GM12878 (cell line): ENCODE measurements at regions not wholly inside any gene's neighbourhood (a gene's known extent, or its start where the extent isn't known, plus 50 kb on each side); places are given as distances from the start of the nearest gene placed in this dataset.

Experiments
- ATAC-seq: fragments of 200-7000 bp; cut with Tn5 transposase; 3 replicates; pipeline ENCODE4 v1.9.1; 2020; ENCODE audit warnings: mild to moderate bottlenecking, moderate library complexity
- BruUV-seq: library from RNA; stranded (reverse); fragments of 400-500 nt; replicated peaks from 2 replicates; lab custom pipeline; 2021; lab: Mats Ljungman, UMichigan
- CTCF ChIA-PET: fragments of 300-600 bp; sonication (Branson Sonifier 250); formaldehyde crosslinking; extraction: SDS; loops from one replicate; lab custom pipeline; 2021; ENCODE audit warnings: inconsistent platforms; lab: Yijun Ruan, JAX
- POLR2A ChIA-PET: fragments of 350-600 bp; formaldehyde crosslinking; extraction: SDS; loops from one replicate; lab custom pipeline; 2021; ENCODE audit warnings: inconsistent platforms; lab: Charles Lee
- RAD21 ChIA-PET: fragments of 300-600 bp; sonication (Branson Sonifier 250); formaldehyde crosslinking; loops from one replicate; lab custom pipeline; 2023; ENCODE audit warnings: antibody characterized with exemption; ENCODE audit not compliant: unreplicated experiment; lab: Charles Lee
- SMC1A ChIA-PET: fragments of 300-600 bp; sonication (Branson Sonifier 250); formaldehyde crosslinking; loops from one replicate; lab custom pipeline; 2023; ENCODE audit not compliant: unreplicated experiment, uncharacterized antibody; lab: Charles Lee
- DNase-seq: peaks from one replicate; pipeline ENCODE4 v3.0.0-alpha.2; 2011; ENCODE audit warnings: low read depth, low spot score
- FAIRE-seq: peaks from 3 replicates; lab custom pipeline; 2011; peaks lifted over from hg19 to GRCh38; lab: Jason Lieb, UNC
- H2AFZ ChIP-seq: 2 replicates; pipeline ENCODE4 v1.6.0; 2011; ENCODE audit warnings: low read depth, low read length, control low read depth; ENCODE audit not compliant: control insufficient read depth
- H3K27ac ChIP-seq: 2 replicates; pipeline ENCODE4 v1.5.1; 2011; ENCODE audit warnings: control low read depth; ENCODE audit not compliant: control insufficient read depth, insufficient read depth
- H3K27me3 ChIP-seq, 2 experiments: replicated peaks in 1 of 2; 2 replicates each; pipeline versions ENCODE4 v1.6.0 to v1.6.1; 2011; ENCODE audit warnings: low read length in 1 of 2; ENCODE audit not compliant: control insufficient read depth in 2 of 2, insufficient read depth in 2 of 2
- H3K36me3 ChIP-seq, 2 experiments: 2 replicates each; pipeline ENCODE4 v1.5.1; 2011; ENCODE audit warnings: low read length in 1 of 2; ENCODE audit not compliant: control insufficient read depth in 2 of 2, insufficient read depth in 2 of 2
- H3K4me1 ChIP-seq: 2 replicates; pipeline ENCODE4 v1.6.1; 2011; ENCODE audit warnings: mild to moderate bottlenecking, low read length, moderate library complexity, mixed read lengths; ENCODE audit not compliant: control insufficient read depth, insufficient read depth
- H3K4me2 ChIP-seq: 2 replicates; pipeline ENCODE4 v1.6.0; 2011; ENCODE audit warnings: control low read depth; ENCODE audit not compliant: control insufficient read depth, insufficient read depth
- H3K4me3 ChIP-seq: fragments of 200-600 bp; sonication (generic); 2 replicates; pipeline ENCODE4 v1.5.1; 2016
- H3K79me2 ChIP-seq: 2 replicates; pipeline ENCODE4 v1.6.0; 2011; ENCODE audit warnings: low read length; ENCODE audit not compliant: control insufficient read depth, insufficient read depth
- H3K9ac ChIP-seq: 2 replicates; pipeline ENCODE4 v1.8.0; 2011; ENCODE audit warnings: low read length, control low read depth, mixed read lengths; ENCODE audit not compliant: control insufficient read depth, insufficient read depth
- H3K9me3 ChIP-seq: replicated peaks from 3 replicates; pipeline ENCODE4 v1.5.1; 2011; ENCODE audit warnings: mild to moderate bottlenecking, low read length; ENCODE audit not compliant: control insufficient read depth, insufficient read depth
- H4K20me1 ChIP-seq: 2 replicates; pipeline ENCODE4 v1.6.0; 2011; ENCODE audit not compliant: control insufficient read depth, insufficient read depth
- ASH2L ChIP-seq: fragments of 300-600, 200-600 bp; sonication (generic); IDR thresholded peaks from 2 replicates; pipeline ENCODE4 v1.6.1; 2017; ENCODE audit warnings: low read depth, mild to moderate bottlenecking, borderline replicate concordance
- GABPA ChIP-seq: IDR thresholded peaks from 2 replicates; pipeline ENCODE4 v1.6.1; 2014; ENCODE audit warnings: antibody characterized with exemption, low read depth, mild to moderate bottlenecking, inconsistent platforms
- HSF1 ChIP-seq: fragments of 150-350 bp; IDR thresholded peaks from 2 replicates; pipeline ENCODE4 v1.6.1; 2014; ENCODE audit warnings: mild to moderate bottlenecking, low read depth, low read length
- NR2C1 ChIP-seq: fragments of 450-650 bp; IDR thresholded peaks from 2 replicates; pipeline ENCODE4 v1.6.1; 2017; ENCODE audit warnings: antibody characterized with exemption, mild to moderate bottlenecking, moderate library complexity
- SMAD1 ChIP-seq: fragments of 450-650 bp; IDR thresholded peaks from 2 replicates; pipeline ENCODE4 v1.6.1; 2018; ENCODE audit warnings: mild to moderate bottlenecking, low read depth; ENCODE audit not compliant: partially characterized antibody
- TAF1 ChIP-seq: IDR thresholded peaks from 2 replicates; pipeline ENCODE4 v1.6.1; 2011; ENCODE audit warnings: mild to moderate bottlenecking, low read depth, low read length, borderline replicate concordance
- WRNIP1 ChIP-seq: IDR thresholded peaks from 2 replicates; pipeline ENCODE4 v1.6.1; 2011; ENCODE audit warnings: low read depth, low read length, improper control_type of control experiment, borderline replicate concordance
- ZNF592 ChIP-seq: fragments of 450-650 bp; IDR thresholded peaks from 2 replicates; pipeline ENCODE4 v1.6.1; 2017; ENCODE audit warnings: mild to moderate bottlenecking, moderate library complexity
- ZSCAN29 ChIP-seq: fragments of 450-650 bp; IDR thresholded peaks from 2 replicates; pipeline ENCODE4 v1.6.1; 2017; ENCODE audit warnings: mild to moderate bottlenecking, moderate library complexity
- WGBS: methylation state at CpG from one replicate; pipeline ENCODE4 v1.1.6; 2016; ENCODE audit warnings: low lambda C conversion rate; ENCODE audit not compliant: insufficient replicate concordance, insufficient coverage; ENCODE audit errors: missing lambda C conversion rate; 5-methylcytosine and 5-hydroxymethylcytosine counted together
- in situ Hi-C: fragments of 300-500 bp; cut with MboI; formaldehyde crosslinking; loops from 9 replicates; pipeline ENCODE4 v1.14.3; 2018; ENCODE audit warnings: mixed read lengths
- intact Hi-C: fragments of 100-400 bp; cut with micrococcal nuclease; formaldehyde crosslinking; loops from one replicate; pipeline ENCODE4 v1.14.2; 2022; ENCODE audit not compliant: unreplicated experiment

DNA sequence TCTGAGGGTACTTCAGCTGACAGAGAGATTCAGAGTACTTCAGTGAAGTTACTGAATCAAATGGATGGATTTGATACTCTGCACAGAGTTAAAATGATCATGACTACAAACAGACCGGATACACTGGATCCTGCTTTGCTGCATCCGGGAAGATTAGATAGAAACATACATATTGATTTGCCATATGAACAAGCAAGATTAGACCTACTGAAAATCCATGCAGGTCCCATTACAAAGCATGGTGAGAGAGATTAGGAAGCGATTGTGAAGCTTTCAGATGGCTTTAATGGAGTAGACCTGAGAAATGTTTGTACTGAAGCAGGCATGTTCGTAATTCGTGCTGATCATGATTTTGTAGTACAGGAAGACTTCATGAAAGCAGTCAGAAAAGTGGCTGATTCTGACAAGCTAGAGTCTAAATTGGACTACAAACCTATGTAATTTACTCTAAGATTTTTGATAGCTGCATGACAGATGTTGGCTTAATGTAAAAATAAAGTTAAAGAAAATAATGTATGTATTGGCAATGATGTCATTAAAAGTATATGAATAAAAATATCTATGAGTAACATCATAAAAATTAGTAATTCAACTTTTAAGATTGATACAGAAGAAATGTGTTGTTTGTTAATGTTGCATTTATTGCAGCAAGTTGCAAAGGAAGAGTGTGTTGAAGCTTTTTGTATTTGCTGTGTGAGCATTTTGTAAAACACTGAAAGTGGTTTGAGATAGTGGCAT lies 136.1 kb upstream of the RAP1B start (continued):
- TF ChIP-seq HSF1 (no peak), ASH2L (no peak)

DNA sequence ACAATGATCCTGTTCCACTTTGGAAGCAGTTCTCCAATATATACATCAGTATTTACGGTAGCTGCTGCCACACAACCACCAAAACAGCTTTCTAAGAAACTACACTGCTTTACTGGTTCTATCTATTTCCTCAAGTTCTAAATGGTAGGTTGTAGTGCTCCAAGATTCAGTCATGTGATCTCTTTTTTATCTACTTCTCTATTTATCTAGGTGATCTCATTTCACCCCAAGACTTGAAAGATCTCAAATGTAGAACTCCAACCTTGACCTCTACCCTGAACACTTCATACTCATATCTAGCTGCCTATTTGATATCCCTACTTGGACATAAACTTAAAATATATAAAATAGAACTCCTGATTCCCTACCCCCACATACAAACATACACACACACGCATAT lies 133.9 kb upstream of the RAP1B start:
- Histone ChIP-seq H3K4me3 (no peak overlapping the region), H3K79me2 (no peaks in the 10 kb centered on the region), H2AFZ (no peak overlapping the region), H4K20me1 (no peaks in the 10 kb centered on the region), H3K36me3 (no peaks in the 10 kb centered on the region), H3K9me3 (peaks cover 7% of the 10 kb centered on the region), H3K4me2 (no peak overlapping the region), H3K27me3 (no peaks in the 10 kb centered on the region), H3K9ac (no peak overlapping the region), H3K4me1 (peaks cover 13% of the 10 kb centered on the region), H3K27ac (no peak overlapping the region)
- FAIRE-seq = no peak
- ChIA-PET SMC1A (interaction anchor here (0.8 to 3.6 kb wide), 2 partner anchors 11 to 21 kb away, joined by 4 to 16 read pairs; no protein-coding TSS in a partner anchor), POLR2A (interaction anchor here (0.6 to 0.7 kb wide), 2 partner anchors 200 to 339 kb away, joined by 3 to 4 read pairs; no protein-coding TSS in a partner anchor), CTCF (interaction anchor here (1.5 kb wide), 1 partner anchor 116 kb away, joined by 3 read pairs; no protein-coding TSS in a partner anchor), RAD21 (no interaction called here)
- no TSS peak for BruUV-seq
- TF ChIP-seq SMAD1 (no peak), NR2C1 (no peak), TAF1 (no peak), WRNIP1 (no peak), ZSCAN29 (no peak), ZNF592 (no peak), GABPA (no peak)
- in situ Hi-C loops (no loop called here), intact Hi-C loops (no loop called here)
- ATAC-seq = no peak
- DNase-seq = no peak
- WGBS = 95% methylated on average over 2 of the region's 2 CpGs
